ENCODE measurements at regions not wholly inside any gene's neighbourhood (a gene's known extent, or its start where the extent isn't known, plus 50 kb on each side); places are given as distances from the start of the nearest gene placed in this dataset.

DNA sequence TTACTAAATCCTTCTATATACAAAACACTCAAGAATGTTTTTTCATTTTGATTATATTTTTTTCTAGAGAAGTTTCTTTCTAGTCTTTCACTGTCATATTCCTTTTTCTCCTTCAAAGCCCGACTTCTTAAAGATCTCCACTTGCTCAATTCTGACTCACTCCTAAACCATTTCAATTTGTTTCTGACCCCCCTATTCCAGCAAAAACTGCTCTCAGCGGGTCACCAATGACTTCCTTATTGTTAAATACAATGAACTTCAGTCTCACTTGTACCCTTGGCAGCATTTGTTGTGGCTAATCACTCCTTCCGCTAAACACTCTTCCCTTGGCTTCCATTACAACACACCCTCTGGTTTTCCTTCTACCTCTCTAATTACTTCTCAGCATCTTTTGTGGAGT is 111.1 kb upstream of the RBBP8 start:
- H3K27me3 ChIP-seq (ENCODE audit: insufficient read depth, low read length, poor library complexity, severe bottlenecking), result no peaks in the 10 kb centered on the region
- no peaks in the 10 kb centered on the region for H3K9me2 ChIP-seq (replicated peaks; ENCODE audit: low read depth, low read length)
- no peaks in the 10 kb centered on the region for H3F3A ChIP-seq (ENCODE audit: low read depth)
- H3K4me3 ChIP-seq (ENCODE audit: low read length, poor library complexity, severe bottlenecking), result no peak overlapping the region
- H3K4me2 ChIP-seq (ENCODE audit: low read depth, low read length, poor library complexity, severe bottlenecking), result no peak overlapping the region
- no peaks in the 10 kb centered on the region for H3K9me3 ChIP-seq (ENCODE audit: insufficient read depth, low read depth, low read length)
- no peaks in the 10 kb centered on the region for H3K79me2 ChIP-seq (ENCODE audit: insufficient read depth, low read length)
- H3K36me3 ChIP-seq (ENCODE audit: insufficient read depth, low read length), result no peaks in the 10 kb centered on the region
- no peaks in the 10 kb centered on the region for H3K4me1 ChIP-seq (ENCODE audit: insufficient read depth, low read length, poor library complexity, severe bottlenecking)
- no peak overlapping the region for H2AFZ ChIP-seq (ENCODE audit: low read length)
- no peak for TF ChIP-seq EZH2phosphoT487 (IDR thresholded peaks at IDR 0.05; ENCODE audit: borderline replicate concordance)
- TF ChIP-seq, protein P1, sequence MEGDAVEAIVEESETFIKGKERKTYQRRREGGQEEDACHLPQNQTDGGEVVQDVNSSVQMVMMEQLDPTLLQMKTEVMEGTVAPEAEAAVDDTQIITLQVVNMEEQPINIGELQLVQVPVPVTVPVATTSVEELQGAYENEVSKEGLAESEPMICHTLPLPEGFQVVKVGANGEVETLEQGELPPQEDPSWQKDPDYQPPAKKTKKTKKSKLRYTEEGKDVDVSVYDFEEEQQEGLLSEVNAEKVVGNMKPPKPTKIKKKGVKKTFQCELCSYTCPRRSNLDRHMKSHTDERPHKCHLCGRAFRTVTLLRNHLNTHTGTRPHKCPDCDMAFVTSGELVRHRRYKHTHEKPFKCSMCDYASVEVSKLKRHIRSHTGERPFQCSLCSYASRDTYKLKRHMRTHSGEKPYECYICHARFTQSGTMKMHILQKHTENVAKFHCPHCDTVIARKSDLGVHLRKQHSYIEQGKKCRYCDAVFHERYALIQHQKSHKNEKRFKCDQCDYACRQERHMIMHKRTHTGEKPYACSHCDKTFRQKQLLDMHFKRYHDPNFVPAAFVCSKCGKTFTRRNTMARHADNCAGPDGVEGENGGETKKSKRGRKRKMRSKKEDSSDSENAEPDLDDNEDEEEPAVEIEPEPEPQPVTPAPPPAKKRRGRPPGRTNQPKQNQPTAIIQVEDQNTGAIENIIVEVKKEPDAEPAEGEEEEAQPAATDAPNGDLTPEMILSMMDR (conservative IDR thresholded peaks at IDR 0.05; ENCODE audit: low read length), result no peak
- H3K9ac ChIP-seq (ENCODE audit: low read depth, low read length, poor library complexity, severe bottlenecking), result no peak overlapping the region
- no peaks in the 10 kb centered on the region for H4K20me1 ChIP-seq (ENCODE audit: insufficient read depth, low read length, poor library complexity, severe bottlenecking)

DNA sequence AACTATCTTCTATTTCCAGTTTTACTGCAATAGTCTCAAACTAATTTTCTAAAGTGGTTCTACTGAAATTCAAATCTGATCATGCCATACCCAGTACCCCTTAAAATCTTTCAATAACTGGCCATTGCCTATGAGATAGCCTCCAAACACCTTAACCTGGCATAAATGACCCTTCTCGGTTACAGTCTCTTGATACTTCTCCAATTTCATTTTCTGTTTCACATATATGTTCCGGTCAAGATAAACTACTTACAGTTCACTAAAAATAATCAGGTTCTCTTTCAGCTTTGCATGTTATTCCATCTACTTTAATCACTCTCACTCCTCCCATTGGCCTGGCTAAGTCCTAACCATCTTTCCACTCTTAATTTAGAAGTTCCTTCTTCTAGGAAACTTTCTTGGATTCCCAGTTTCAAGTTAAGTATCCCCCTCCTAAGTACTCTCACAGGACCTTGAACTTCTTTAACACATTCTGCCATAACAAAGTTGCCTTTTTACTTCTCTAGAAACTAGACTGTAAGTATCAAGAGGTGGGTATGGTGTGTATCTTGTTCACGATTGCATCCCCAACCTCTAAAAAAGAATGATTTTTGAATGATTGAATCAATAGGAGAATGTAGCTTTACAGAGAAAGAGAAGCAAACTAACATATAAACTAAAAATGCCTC is 110.2 kb upstream of the RBBP8 start:
- Histone ChIP-seq H3K79me2 (ENCODE audit: insufficient read depth, low read length) (no peaks in the 10 kb centered on the region), H3K4me3 (ENCODE audit: low read length, poor library complexity, severe bottlenecking) (no peak overlapping the region), H3K36me3 (ENCODE audit: insufficient read depth, low read length) (no peaks in the 10 kb centered on the region), H3K9me2 (replicated peaks; ENCODE audit: low read depth, low read length) (no peaks in the 10 kb centered on the region), H3K9me3 (ENCODE audit: insufficient read depth, low read depth, low read length) (no peaks in the 10 kb centered on the region), H3K27me3 (ENCODE audit: insufficient read depth, low read length, poor library complexity, severe bottlenecking) (no peaks in the 10 kb centered on the region), H3K9ac (ENCODE audit: low read depth, low read length, poor library complexity, severe bottlenecking) (no peak overlapping the region), H2AFZ (ENCODE audit: low read length) (no peak overlapping the region), H4K20me1 (ENCODE audit: insufficient read depth, low read length, poor library complexity, severe bottlenecking) (no peaks in the 10 kb centered on the region), H3K4me1 (ENCODE audit: insufficient read depth, low read length, poor library complexity, severe bottlenecking) (no peaks in the 10 kb centered on the region), H3F3A (ENCODE audit: low read depth) (no peaks in the 10 kb centered on the region), H3K4me2 (ENCODE audit: low read depth, low read length, poor library complexity, severe bottlenecking) (no peak overlapping the region)
- no peak for TF ChIP-seq EZH2phosphoT487 (IDR thresholded peaks at IDR 0.05; ENCODE audit: borderline replicate concordance)
- TF ChIP-seq, protein P1 (conservative IDR thresholded peaks at IDR 0.05; ENCODE audit: low read length), result no peak

DNA sequence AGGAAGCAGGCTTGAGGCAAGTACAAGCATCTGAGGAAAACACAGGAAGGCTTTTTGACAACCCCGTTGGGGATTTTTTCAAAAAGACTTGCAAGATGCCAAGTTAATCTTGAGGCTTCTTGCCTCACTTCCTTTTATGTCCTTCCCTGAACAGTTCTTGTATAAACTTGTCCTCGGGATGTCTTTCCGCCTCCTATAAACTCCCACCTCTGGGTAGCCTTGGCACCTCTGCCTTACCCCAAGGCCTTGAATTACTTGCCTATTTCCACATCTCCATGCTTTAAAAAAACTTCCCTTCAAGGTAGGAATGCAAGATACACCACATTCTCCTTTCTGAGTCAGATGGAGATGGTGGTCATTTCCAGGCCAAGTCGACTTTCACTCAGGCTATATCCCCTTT is 106.4 kb upstream of the RBBP8 start:
- peaks cover 16% of the 10 kb centered on the region for H3K4me1 ChIP-seq (ENCODE audit: insufficient read depth, low read length, poor library complexity, severe bottlenecking)
- H3K27me3 ChIP-seq (ENCODE audit: insufficient read depth, low read length, poor library complexity, severe bottlenecking), result no peaks in the 10 kb centered on the region
- no peaks in the 10 kb centered on the region for H3K36me3 ChIP-seq (ENCODE audit: insufficient read depth, low read length)
- H3K9me2 ChIP-seq (replicated peaks; ENCODE audit: low read depth, low read length), result no peaks in the 10 kb centered on the region
- no peaks in the 10 kb centered on the region for H3F3A ChIP-seq (ENCODE audit: low read depth)
- H3K4me3 ChIP-seq (ENCODE audit: low read length, poor library complexity, severe bottlenecking), result no peak overlapping the region
- TF ChIP-seq, protein P1 (conservative IDR thresholded peaks at IDR 0.05; ENCODE audit: low read length), result no peak
- no peak for TF ChIP-seq EZH2phosphoT487 (IDR thresholded peaks at IDR 0.05; ENCODE audit: borderline replicate concordance)
- no peak overlapping the region for H3K4me2 ChIP-seq (ENCODE audit: low read depth, low read length, poor library complexity, severe bottlenecking)
- H4K20me1 ChIP-seq (ENCODE audit: insufficient read depth, low read length, poor library complexity, severe bottlenecking), result no peaks in the 10 kb centered on the region
- no peaks in the 10 kb centered on the region for H3K9me3 ChIP-seq (ENCODE audit: insufficient read depth, low read depth, low read length)
- no peak overlapping the region for H3K9ac ChIP-seq (ENCODE audit: low read depth, low read length, poor library complexity, severe bottlenecking)
- no peaks in the 10 kb centered on the region for H3K79me2 ChIP-seq (ENCODE audit: insufficient read depth, low read length)
- no peak overlapping the region for H2AFZ ChIP-seq (ENCODE audit: low read length)
